Natural killer cell treated with Interleukin-12 subunit alpha and Interleukin-12 subunit beta and Interleukin-15 and Interleukin-18, amount 100 ng/mL, for 72 hours (primary cell): ENCODE measurements at regions not wholly inside any gene's neighbourhood (a gene's known extent, or its start where the extent isn't known, plus 50 kb on each side); places are given as distances from the start of the nearest gene placed in this dataset.

Source experiments
- ATAC-seq, 2 donors: fragments of 150-1000 bp; cut with Tn5 transposase in 1 of 2; sonication (Bioruptor Pico), chemical (Tn5 transposase) in 1 of 2; 2 replicates each; pipeline ENCODE4 v1.10.0; 2021
- DNase-seq: peaks from one replicate; pipeline ENCODE4 v3.0.0; 2022; ENCODE audit warnings: low spot score
- H3K27ac Mint-ChIP-seq, 2 donors: 1 replicate in 1 of 2; 2 replicates in 1 of 2; pipeline ENCODE4 v1.8.0; 2022; ENCODE audit warnings: mixed read lengths in 2 of 2, mild to moderate bottlenecking in 1 of 2, moderate library complexity in 1 of 2
- H3K27me3 Mint-ChIP-seq, 2 donors: 1 replicate in 1 of 2; 2 replicates in 1 of 2; pipeline ENCODE4 v1.8.0; 2022; ENCODE audit warnings: mixed read lengths in 2 of 2
- H3K36me3 Mint-ChIP-seq: one replicate; pipeline ENCODE4 v1.8.0; 2022; ENCODE audit warnings: mixed read lengths
- H3K4me1 Mint-ChIP-seq, 2 donors: 1 replicate in 1 of 2; 2 replicates in 1 of 2; pipeline ENCODE4 v1.8.0; 2022; ENCODE audit warnings: low read depth in 2 of 2, mixed read lengths in 2 of 2, mild to moderate bottlenecking in 1 of 2
- H3K4me3 Mint-ChIP-seq: one replicate; pipeline ENCODE4 v1.8.0; 2022; ENCODE audit warnings: mixed read lengths
- H3K9me3 Mint-ChIP-seq: 2 replicates; pipeline ENCODE4 v1.8.0; 2022; ENCODE audit warnings: mixed read lengths

DNA sequence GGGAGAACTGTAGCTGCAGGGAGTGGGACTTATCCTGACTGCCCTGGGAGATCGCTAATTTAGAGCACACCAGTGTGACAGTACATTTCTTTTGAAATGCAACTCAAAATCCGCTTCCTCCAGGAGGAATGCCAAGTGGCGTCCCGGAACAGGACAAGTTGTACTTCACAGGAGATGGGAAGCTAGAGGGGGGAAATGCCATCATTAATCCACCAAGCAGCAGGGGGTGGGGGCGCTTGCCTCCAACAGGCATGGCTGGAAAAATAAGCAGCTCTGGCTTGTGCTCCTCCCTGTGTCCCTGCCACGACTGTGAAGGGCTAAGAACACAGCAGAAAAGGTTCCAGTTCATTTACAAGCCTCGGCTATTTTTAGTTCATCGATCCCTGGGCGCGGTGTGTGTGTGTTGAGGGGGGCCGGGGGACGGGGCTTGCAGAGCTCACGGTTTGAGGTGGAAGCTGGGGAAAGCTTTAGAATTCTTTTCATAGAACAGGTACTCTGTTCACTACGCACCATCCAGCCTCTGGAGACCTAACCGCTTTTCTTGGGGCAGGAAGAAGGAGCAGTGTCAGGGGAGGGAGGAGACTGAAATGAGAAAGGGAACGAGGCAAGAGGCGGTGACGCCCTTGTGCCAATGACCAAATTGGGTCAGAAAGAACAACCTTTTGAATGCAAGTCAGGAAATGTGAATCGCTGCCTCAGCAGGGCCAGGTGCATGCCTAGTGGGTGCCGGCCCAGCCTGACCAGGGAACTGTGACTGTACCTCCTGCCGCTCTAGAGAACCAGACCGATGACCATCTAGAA is 51.8 kb upstream of the DGKG start:
- no peaks in the 10 kb centered on the region for H3K36me3 Mint-ChIP-seq
- peaks cover 4% of the 10 kb centered on the region in 2 donors for H3K4me1 Mint-ChIP-seq
- no peak overlapping the region for H3K27ac Mint-ChIP-seq

DNA sequence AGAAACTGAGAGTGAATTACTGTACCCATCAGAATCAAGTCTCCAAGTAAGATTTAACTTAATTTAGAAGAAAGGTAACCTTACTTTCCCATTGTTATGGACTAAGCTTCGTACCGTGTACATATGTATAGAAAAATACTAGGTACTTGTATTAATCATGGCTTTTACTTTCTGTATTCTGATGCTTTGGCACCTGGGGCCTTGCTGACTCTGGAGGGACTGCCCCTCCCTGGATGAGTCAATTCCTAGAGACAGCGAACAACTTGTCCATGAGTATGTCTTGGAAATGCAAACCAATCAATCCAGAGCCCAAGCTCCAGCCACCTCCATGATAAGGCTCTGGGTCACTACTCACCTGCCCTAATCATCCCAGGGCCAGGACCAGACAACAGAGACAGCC is 50.0 kb upstream of the DGKG start:
- ATAC-seq (peak in 1 of 2 donors; percentile 7), DNase-seq (no peak)
- no peaks in the 10 kb centered on the region for H3K9me3 Mint-ChIP-seq
- H3K27me3 Mint-ChIP-seq = peaks cover 22 to 45% of the 10 kb centered on the region in 2 donors
- no peak overlapping the region for H3K4me3 Mint-ChIP-seq
- H3K27ac Mint-ChIP-seq = no peak overlapping the region
- no peaks in the 10 kb centered on the region for H3K36me3 Mint-ChIP-seq
- peaks cover 0 to 4% of the 10 kb centered on the region in 2 donors for H3K4me1 Mint-ChIP-seq

More for the DNA sequence above, 51.8 kb upstream of the DGKG start:
- Mint-ChIP-seq H3K4me3 (peak overlapping the region; percentile 8), H3K9me3 (no peaks in the 10 kb centered on the region), H3K27me3 (peaks cover 30 to 54% of the 10 kb centered on the region in 2 donors)
- ATAC-seq (peak in 1 of 2 donors; percentile 28), DNase-seq (no peak)
